SK-N-MC (cell line): ENCODE measurements at regions not wholly inside any gene's neighbourhood (a gene's known extent, or its start where the extent isn't known, plus 50 kb on each side); places are given as distances from the start of the nearest gene placed in this dataset.

ENCODE experiments used
- EZH2 ChIP-seq: fragments of 200-600 bp; sonication (generic); IDR thresholded peaks from one replicate; pipeline ENCODE4 v1.6.1; 2017; ENCODE audit warnings: antibody characterized with exemption
- FOXP2 ChIP-seq: optimal IDR thresholded peaks from 2 replicates; pipeline ENCODE3; 2011; ENCODE audit warnings: mild to moderate bottlenecking, moderate library complexity; ENCODE audit not compliant: insufficient read depth; ENCODE audit errors: extremely low read length, control extremely low read depth
- POLR2AphosphoS5 ChIP-seq: IDR thresholded peaks from 2 replicates; pipeline ENCODE4 v1.6.1; 2012; ENCODE audit warnings: mild to moderate bottlenecking, low read depth, low read length, borderline replicate concordance

GRCh38 chr1:29584776-29585175 lies 348.5 kb downstream of the PTPRU start:
- no peak for TF ChIP-seq POLR2AphosphoS5
- no peak for TF ChIP-seq EZH2
- TF ChIP-seq FOXP2, result no peak
